Naive thymus-derived CD4-positive, alpha-beta T cell (primary cell): ENCODE measurements at regions not wholly inside any gene's neighbourhood (a gene's known extent, or its start where the extent isn't known, plus 50 kb on each side); places are given as distances from the start of the nearest gene placed in this dataset.
"Not testable (repeated sequence)": the region's sequence is repeated elsewhere in the genome, so short reads cannot be mapped to it uniquely, and the experiment has no call there.

Source experiments
- ATAC-seq: fragments of 150-1000 bp; cut with Tn5 transposase; 2 replicates; pipeline ENCODE4 v1.10.0; 2021; ENCODE audit warnings: mild to moderate bottlenecking, moderate library complexity
- CTCF ChIA-PET: fragments of 350-600 bp; sonication (Branson Sonifier 250); formaldehyde crosslinking; loops from one replicate; lab custom pipeline; 2021; ENCODE audit warnings: antibody characterized with exemption; lab: Charles Lee
- POLR2A ChIA-PET: fragments of 350-600 bp; sonication (Branson Sonifier 250); formaldehyde crosslinking; loops from one replicate; lab custom pipeline; 2021; ENCODE audit warnings: antibody characterized with exemption, inconsistent platforms; lab: Charles Lee
- DNase-seq, 9 donors: peaks; one replicate each; pipeline versions ENCODE4 v3.0.0 to v3.0.0-alpha.2; 2020 to 2022; ENCODE audit warnings: mixed read lengths in 1 of 9
- H3K27ac ChIP-seq: one replicate; pipeline ENCODE4 v1.7.0; 2013; ENCODE audit warnings: mild to moderate bottlenecking, low read depth, low read length, moderate library complexity
- H3K27me3 ChIP-seq, 2 donors: one replicate each; pipeline ENCODE4 v1.7.0; 2013; ENCODE audit warnings: low read length in 2 of 2, mild to moderate bottlenecking in 2 of 2, moderate library complexity in 2 of 2; ENCODE audit not compliant: control insufficient read depth in 2 of 2, insufficient read depth in 2 of 2
- H3K36me3 ChIP-seq, 3 experiments: 1 replicate in 2 of 3; 2 replicates in 1 of 3; pipeline ENCODE4 v1.7.0; 2013; ENCODE audit warnings: low read length in 3 of 3, mild to moderate bottlenecking in 3 of 3, moderate library complexity in 1 of 3; ENCODE audit not compliant: insufficient read depth in 3 of 3, control insufficient read depth in 2 of 3
- H3K4me1 ChIP-seq, 2 donors: one replicate each; pipeline ENCODE4 v1.7.0; 2013; ENCODE audit warnings: low read length in 2 of 2, mild to moderate bottlenecking in 2 of 2, moderate library complexity in 1 of 2; ENCODE audit not compliant: control insufficient read depth in 2 of 2, insufficient read depth in 2 of 2
- H3K4me3 ChIP-seq: 2 replicates; pipeline ENCODE4 v1.7.0; 2013; ENCODE audit warnings: mild to moderate bottlenecking, low read length
- H3K9me3 ChIP-seq, 3 experiments: 1 replicate in 2 of 3; 2 replicates in 1 of 3; pipeline ENCODE4 v1.7.0; 2013; ENCODE audit warnings: low read length in 3 of 3; ENCODE audit not compliant: control insufficient read depth in 2 of 3
- H3K27ac Mint-ChIP-seq, 9 donors: one replicate each; pipeline ENCODE4 v1.8.0; 2020 to 2022; ENCODE audit warnings: mixed read lengths in 9 of 9, mild to moderate bottlenecking in 8 of 9, moderate library complexity in 5 of 9, inconsistent platforms in 2 of 9
- H3K27me3 Mint-ChIP-seq, 5 donors: one replicate each; pipeline ENCODE4 v1.8.0; 2021 to 2022; ENCODE audit warnings: mixed read lengths in 5 of 5, mild to moderate bottlenecking in 1 of 5
- H3K36me3 Mint-ChIP-seq, 5 donors: one replicate each; pipeline ENCODE4 v1.8.0; 2020 to 2022; ENCODE audit warnings: mixed read lengths in 5 of 5, mild to moderate bottlenecking in 3 of 5, inconsistent platforms in 1 of 5
- H3K4me1 Mint-ChIP-seq, 7 donors: one replicate each; pipeline ENCODE4 v1.8.0; 2020 to 2022; ENCODE audit warnings: mixed read lengths in 7 of 7, mild to moderate bottlenecking in 3 of 7, inconsistent platforms in 1 of 7
- H3K4me3 Mint-ChIP-seq, 10 donors: one replicate each; pipeline ENCODE4 v1.8.0; 2020 to 2022; ENCODE audit warnings: mild to moderate bottlenecking in 10 of 10, mixed read lengths in 10 of 10, moderate library complexity in 6 of 10, inconsistent platforms in 2 of 10
- H3K9me3 Mint-ChIP-seq, 11 donors: one replicate each; pipeline ENCODE4 v1.8.0; 2020 to 2022; ENCODE audit warnings: mixed read lengths in 11 of 11, mild to moderate bottlenecking in 4 of 11, inconsistent platforms in 1 of 11, moderate library complexity in 1 of 11
- intact Hi-C, 2 donors: fragments of 100-400 bp; cut with micrococcal nuclease; formaldehyde crosslinking; loops; one replicate each; pipeline ENCODE4 v1.15.1; 2023

DNA sequence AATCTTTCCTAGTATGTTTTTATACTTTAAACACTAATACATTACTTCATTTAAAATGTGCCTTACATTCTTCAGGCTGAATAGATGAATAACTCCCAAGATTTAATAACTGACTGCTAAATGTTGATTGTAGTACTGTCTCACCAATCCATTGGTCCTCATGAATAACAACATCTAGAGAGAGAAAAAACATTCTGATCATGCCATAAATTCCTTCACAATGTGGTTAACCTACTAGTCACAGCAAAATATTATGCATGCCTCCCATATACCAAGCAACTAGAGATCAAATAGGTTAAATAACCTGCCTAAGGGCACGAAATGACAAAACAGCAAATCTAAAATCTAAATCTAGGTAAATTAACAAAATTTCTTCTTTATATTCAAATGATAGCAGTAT is 66.2 kb downstream of the SYT15 start:
- ATAC-seq, H3K9me3 Mint-ChIP-seq, H3K36me3 Mint-ChIP-seq, POLR2A ChIA-PET, H3K9me3 ChIP-seq, H3K4me1 Mint-ChIP-seq, H3K4me3 ChIP-seq, H3K27me3 ChIP-seq, H3K36me3 ChIP-seq, H3K4me3 Mint-ChIP-seq, H3K27me3 Mint-ChIP-seq, CTCF ChIA-PET, H3K27ac ChIP-seq, H3K27ac Mint-ChIP-seq, H3K4me1 ChIP-seq, intact Hi-C loops, DNase-seq: not testable (repeated sequence)

DNA sequence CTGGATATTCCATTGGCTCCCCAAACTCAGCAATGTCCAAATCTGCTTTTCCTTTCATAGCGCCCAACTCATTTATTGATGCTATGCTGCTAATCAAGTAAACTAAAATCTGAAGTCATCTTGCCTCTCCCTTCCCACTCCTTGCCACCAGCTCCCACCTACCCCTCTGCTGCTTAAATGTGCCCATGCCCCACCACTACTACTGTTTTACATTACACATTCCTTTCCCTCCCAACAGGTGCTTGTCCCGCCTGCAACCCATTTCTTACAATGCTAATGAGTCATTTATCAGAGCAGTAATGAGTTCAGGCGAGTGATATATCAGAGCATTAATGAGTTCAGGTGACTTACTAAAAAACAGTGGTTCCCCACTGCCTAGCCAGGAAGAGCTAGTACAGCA is 67.2 kb downstream of the SYT15 start:
- CTCF ChIA-PET, ATAC-seq, H3K4me3 ChIP-seq, H3K9me3 Mint-ChIP-seq, H3K36me3 ChIP-seq, DNase-seq, H3K9me3 ChIP-seq, H3K4me3 Mint-ChIP-seq, H3K27me3 ChIP-seq, intact Hi-C loops, H3K27ac Mint-ChIP-seq, H3K4me1 ChIP-seq, POLR2A ChIA-PET, H3K4me1 Mint-ChIP-seq, H3K27me3 Mint-ChIP-seq, H3K36me3 Mint-ChIP-seq, H3K27ac ChIP-seq: not testable (repeated sequence)

DNA sequence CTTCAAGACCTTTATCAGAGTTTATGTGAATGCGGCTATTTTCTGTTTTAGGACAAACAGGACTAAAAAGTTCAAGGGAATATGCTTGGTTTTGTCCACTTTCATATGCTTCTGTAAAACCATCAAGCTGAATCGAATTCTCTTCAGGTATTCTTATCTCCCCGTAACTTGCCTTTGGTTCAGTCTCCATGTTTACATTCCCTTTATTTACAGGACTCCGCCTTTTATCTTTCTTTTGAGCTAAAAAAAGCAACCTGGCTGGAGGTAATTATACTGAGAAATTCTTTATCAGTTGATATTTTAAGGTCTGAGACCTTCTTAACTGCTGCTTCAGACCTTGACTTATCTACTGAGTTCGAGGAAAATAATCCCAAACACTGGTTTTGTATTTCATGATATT is 72.0 kb downstream of the SYT15 start:
- H3K27ac ChIP-seq, H3K36me3 ChIP-seq, H3K4me3 ChIP-seq, H3K4me3 Mint-ChIP-seq, H3K4me1 Mint-ChIP-seq, ATAC-seq, DNase-seq, POLR2A ChIA-PET, CTCF ChIA-PET, H3K36me3 Mint-ChIP-seq, H3K9me3 Mint-ChIP-seq, H3K9me3 ChIP-seq, intact Hi-C loops, H3K4me1 ChIP-seq, H3K27me3 Mint-ChIP-seq, H3K27ac Mint-ChIP-seq, H3K27me3 ChIP-seq: not testable (repeated sequence)

DNA sequence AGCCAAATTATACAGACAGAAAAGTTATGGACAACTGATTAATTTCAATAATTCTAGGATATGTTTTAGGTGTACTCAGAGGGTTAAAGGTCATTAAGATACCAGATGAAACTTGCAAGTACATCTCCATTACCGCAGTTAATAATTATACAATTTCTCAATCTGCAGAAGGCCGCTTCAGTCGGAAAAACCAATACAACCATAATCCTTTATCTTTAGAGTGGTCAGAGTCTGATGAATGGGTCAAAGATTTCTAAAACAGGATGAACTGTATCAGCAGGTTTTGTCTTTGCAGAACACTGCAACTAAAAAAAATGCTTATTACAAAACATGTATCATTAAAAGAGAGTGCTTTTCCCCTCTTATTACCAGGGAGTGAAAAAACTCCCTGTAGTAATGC is 78.5 kb downstream of the SYT15 start:
- H3K9me3 Mint-ChIP-seq, H3K4me3 Mint-ChIP-seq, CTCF ChIA-PET, H3K36me3 Mint-ChIP-seq, H3K27ac ChIP-seq, H3K4me1 Mint-ChIP-seq, H3K27ac Mint-ChIP-seq, H3K9me3 ChIP-seq, H3K27me3 Mint-ChIP-seq, H3K27me3 ChIP-seq, ATAC-seq, H3K36me3 ChIP-seq, H3K4me1 ChIP-seq, POLR2A ChIA-PET, DNase-seq, intact Hi-C loops, H3K4me3 ChIP-seq: not testable (repeated sequence)

DNA sequence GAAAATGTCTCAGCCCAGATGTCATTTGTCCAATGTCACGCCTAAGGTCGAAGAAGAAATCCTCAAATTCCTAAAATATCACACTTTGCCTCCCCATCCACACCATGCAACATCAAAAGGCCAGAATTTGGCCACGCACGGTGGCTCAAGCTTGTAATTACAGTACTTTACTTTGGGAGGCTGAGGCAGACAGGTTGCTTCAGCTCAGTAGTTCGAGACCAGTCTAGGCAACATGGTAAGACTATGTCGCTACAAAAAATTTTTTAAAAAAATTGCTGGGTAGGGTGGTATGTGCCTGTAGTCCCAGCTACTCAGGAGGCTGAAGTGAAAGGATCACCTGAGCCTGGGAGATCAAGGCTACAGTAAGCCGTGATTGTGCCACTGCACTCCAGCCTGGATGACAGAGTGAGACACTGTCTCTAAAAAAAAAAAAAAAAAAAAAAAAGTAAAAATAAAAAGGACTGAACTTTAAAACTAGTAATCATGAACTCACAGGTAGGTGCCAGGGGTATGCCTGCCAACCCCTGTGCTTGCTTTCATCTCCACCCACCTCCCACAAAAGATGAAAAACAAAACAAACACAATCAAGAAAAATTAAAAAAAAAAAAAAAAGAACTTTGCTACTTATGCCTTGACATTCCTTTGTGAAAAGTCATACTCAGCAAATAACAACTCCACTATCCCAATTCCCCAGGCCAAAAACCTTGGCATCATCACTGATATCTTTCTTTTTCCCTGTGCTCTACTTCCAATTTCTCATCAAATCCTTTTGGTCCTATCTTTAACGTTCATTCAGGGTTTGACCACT is 81.3 kb downstream of the SYT15 start:
- POLR2A ChIA-PET, H3K4me1 ChIP-seq, H3K27ac Mint-ChIP-seq, intact Hi-C loops, CTCF ChIA-PET, DNase-seq, H3K4me3 Mint-ChIP-seq, H3K36me3 Mint-ChIP-seq, H3K4me3 ChIP-seq, H3K27ac ChIP-seq, ATAC-seq, H3K36me3 ChIP-seq, H3K27me3 ChIP-seq, H3K4me1 Mint-ChIP-seq, H3K9me3 ChIP-seq, H3K27me3 Mint-ChIP-seq, H3K9me3 Mint-ChIP-seq: not testable (repeated sequence)

DNA sequence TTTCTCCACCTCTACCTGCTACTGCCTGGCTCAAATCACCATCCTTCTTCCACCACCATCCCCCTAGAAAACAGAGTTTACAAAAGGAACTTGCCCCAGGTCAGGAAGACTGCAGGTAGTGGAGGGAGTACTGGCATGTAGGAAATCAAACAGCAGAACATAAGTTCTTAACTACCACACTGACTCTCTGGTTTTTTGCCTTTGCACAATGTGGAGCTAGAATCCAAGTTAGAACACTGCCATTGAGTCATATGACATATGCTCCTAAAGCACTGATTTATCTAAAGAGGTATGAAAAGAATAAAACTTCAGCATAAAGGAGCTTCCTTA is 81.9 kb downstream of the SYT15 start:
- ATAC-seq, intact Hi-C loops, H3K27me3 Mint-ChIP-seq, H3K36me3 ChIP-seq, H3K27ac ChIP-seq, H3K9me3 ChIP-seq, H3K4me1 ChIP-seq, POLR2A ChIA-PET, H3K4me1 Mint-ChIP-seq, H3K4me3 Mint-ChIP-seq, H3K27me3 ChIP-seq, H3K36me3 Mint-ChIP-seq, CTCF ChIA-PET, H3K4me3 ChIP-seq, H3K9me3 Mint-ChIP-seq, DNase-seq, H3K27ac Mint-ChIP-seq: not testable (repeated sequence)

DNA sequence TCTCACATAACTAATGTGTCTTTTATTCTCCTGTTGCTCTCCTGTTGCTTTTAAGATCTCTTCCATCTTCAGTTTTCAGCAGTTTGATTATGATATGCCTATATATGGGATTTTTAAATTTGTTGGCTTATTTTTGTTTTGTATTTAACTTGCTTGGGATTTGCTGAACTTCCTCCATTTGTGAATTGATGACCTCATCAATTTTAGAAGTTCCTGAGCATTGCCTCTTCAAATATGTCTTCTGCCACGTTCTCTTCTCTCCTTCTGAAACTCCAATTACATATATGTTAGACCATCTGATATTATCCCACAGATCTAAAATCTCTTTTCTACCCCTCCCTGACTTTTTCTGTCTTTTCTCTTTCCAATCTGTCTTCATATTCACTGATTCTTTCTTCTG is 86.6 kb downstream of the SYT15 start:
- H3K36me3 ChIP-seq, ATAC-seq, POLR2A ChIA-PET, H3K27me3 Mint-ChIP-seq, CTCF ChIA-PET, H3K9me3 ChIP-seq, H3K27ac Mint-ChIP-seq, H3K4me3 ChIP-seq, H3K4me1 Mint-ChIP-seq, H3K9me3 Mint-ChIP-seq, DNase-seq, H3K4me1 ChIP-seq, H3K27me3 ChIP-seq, H3K36me3 Mint-ChIP-seq, intact Hi-C loops, H3K4me3 Mint-ChIP-seq, H3K27ac ChIP-seq: not testable (repeated sequence)
